DOHH2 (cell line): ENCODE measurements at regions not wholly inside any gene's neighbourhood (a gene's known extent, or its start where the extent isn't known, plus 50 kb on each side); places are given as distances from the start of the nearest gene placed in this dataset.
"Not testable (repeated sequence)": the region's sequence is repeated elsewhere in the genome, so short reads cannot be mapped to it uniquely, and the experiment has no call there.

Source experiments
- H3F3A ChIP-seq: fragments of 200-600 bp; sonication (generic), shearing (Covaris generic); 2 replicates; pipeline ENCODE4 v1.6.0; 2016; ENCODE audit warnings: antibody characterized with exemption, mild to moderate bottlenecking; ENCODE audit not compliant: control insufficient read depth, insufficient read depth
- H3K27ac ChIP-seq: fragments of 200-600 bp; sonication (generic); 2 replicates; pipeline ENCODE4 v1.5.1; 2014; ENCODE audit warnings: low read depth, mild to moderate bottlenecking, low read length, moderate library complexity
- H3K27me3 ChIP-seq: fragments of 200-600 bp; sonication (generic); 2 replicates; pipeline ENCODE4 v1.6.1; 2014; ENCODE audit warnings: mild to moderate bottlenecking, low read length, mixed read lengths; ENCODE audit not compliant: control insufficient read depth
- H3K36me3 ChIP-seq: fragments of 200-600 bp; sonication (generic); 2 replicates; pipeline ENCODE4 v1.6.1; 2014; ENCODE audit warnings: mild to moderate bottlenecking, low read length, moderate library complexity, mixed read lengths; ENCODE audit not compliant: control insufficient read depth
- H3K4me1 ChIP-seq: fragments of 200-600 bp; sonication (generic); 2 replicates; pipeline ENCODE4 v1.6.1; 2014; ENCODE audit warnings: mild to moderate bottlenecking, low read length, mixed read lengths; ENCODE audit not compliant: control insufficient read depth
- H3K4me2 ChIP-seq: fragments of 200-600 bp; sonication (generic); 2 replicates; pipeline ENCODE4 v1.6.0; 2014; ENCODE audit warnings: mild to moderate bottlenecking, low read length, moderate library complexity
- H3K4me3 ChIP-seq: fragments of 200-600 bp; sonication (generic); 2 replicates; pipeline ENCODE4 v1.5.1; 2014; ENCODE audit warnings: mild to moderate bottlenecking, low read length, mixed read lengths
- H3K79me2 ChIP-seq: fragments of 200-600 bp; sonication (generic); 2 replicates; pipeline ENCODE4 v1.6.1; 2014; ENCODE audit warnings: mild to moderate bottlenecking, low read length, mixed read lengths; ENCODE audit not compliant: control insufficient read depth
- H3K9me2 ChIP-seq: fragments of 200-600 bp; sonication (generic); replicated peaks from 2 replicates; pipeline ENCODE4 v1.6.1; 2014; ENCODE audit warnings: mild to moderate bottlenecking, low read length, mixed read lengths; ENCODE audit not compliant: control insufficient read depth
- H3K9me3 ChIP-seq: fragments of 200-600 bp; sonication (generic); 2 replicates; pipeline ENCODE4 v1.6.1; 2014; ENCODE audit warnings: antibody characterized with exemption, low read length, mixed read lengths; ENCODE audit not compliant: control insufficient read depth, insufficient read depth
- H4K20me1 ChIP-seq: fragments of 200-600 bp; sonication (generic); 2 replicates; pipeline ENCODE4 v1.6.0; 2014; ENCODE audit warnings: low read depth, mild to moderate bottlenecking, antibody characterized with exemption, low read length, moderate library complexity; ENCODE audit not compliant: control insufficient read depth, insufficient read depth
- CTCF ChIP-seq: fragments of 200-600 bp; sonication (generic); IDR thresholded peaks from one replicate; pipeline ENCODE4 v1.5.1; 2014; ENCODE audit warnings: antibody characterized with exemption, mild to moderate bottlenecking, low read depth, low read length; ENCODE audit not compliant: poor library complexity, severe bottlenecking
- EZH2phosphoT487 ChIP-seq: fragments of 200-600 bp; sonication (generic); IDR thresholded peaks from 2 replicates; pipeline ENCODE4 v1.6.1; 2017; ENCODE audit warnings: borderline replicate concordance, mild to moderate bottlenecking, antibody characterized with exemption, low read length, moderate library complexity, mixed read lengths

DNA sequence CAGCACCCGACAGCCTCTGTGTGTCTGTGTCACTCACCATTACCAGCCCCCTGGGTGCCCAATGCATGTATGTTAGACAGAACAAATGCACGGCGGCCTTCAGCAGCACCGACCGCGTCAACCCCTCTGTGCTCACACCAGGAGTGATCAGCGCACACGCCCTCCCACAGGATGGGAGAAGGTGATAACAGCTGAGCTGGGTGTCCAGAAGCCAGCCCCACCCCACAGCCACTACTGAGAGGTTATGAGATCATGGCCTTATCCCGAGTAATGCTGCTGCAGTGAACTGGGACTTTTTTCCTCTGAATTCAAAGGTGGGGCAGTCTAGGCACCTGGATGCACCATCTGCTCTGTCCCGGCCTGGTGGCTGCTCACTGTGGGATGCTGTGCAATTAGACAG is 80.9 kb upstream of the SAMD11 start:
- H3K9me2 ChIP-seq, H3K79me2 ChIP-seq, H4K20me1 ChIP-seq, H3K4me2 ChIP-seq, H3K4me1 ChIP-seq, H3K4me3 ChIP-seq, H3K36me3 ChIP-seq, H3K9me3 ChIP-seq, H3K27me3 ChIP-seq, H3K27ac ChIP-seq, H3F3A ChIP-seq: not testable (repeated sequence)

GRCh38 chr1:843946-844345 is 79.8 kb upstream of the SAMD11 start:
- not testable (repeated sequence) for H3K27ac ChIP-seq, H3K4me2 ChIP-seq, H4K20me1 ChIP-seq, H3F3A ChIP-seq, H3K9me2 ChIP-seq, H3K9me3 ChIP-seq, H3K4me3 ChIP-seq, H3K36me3 ChIP-seq, H3K79me2 ChIP-seq, H3K27me3 ChIP-seq, H3K4me1 ChIP-seq

DNA sequence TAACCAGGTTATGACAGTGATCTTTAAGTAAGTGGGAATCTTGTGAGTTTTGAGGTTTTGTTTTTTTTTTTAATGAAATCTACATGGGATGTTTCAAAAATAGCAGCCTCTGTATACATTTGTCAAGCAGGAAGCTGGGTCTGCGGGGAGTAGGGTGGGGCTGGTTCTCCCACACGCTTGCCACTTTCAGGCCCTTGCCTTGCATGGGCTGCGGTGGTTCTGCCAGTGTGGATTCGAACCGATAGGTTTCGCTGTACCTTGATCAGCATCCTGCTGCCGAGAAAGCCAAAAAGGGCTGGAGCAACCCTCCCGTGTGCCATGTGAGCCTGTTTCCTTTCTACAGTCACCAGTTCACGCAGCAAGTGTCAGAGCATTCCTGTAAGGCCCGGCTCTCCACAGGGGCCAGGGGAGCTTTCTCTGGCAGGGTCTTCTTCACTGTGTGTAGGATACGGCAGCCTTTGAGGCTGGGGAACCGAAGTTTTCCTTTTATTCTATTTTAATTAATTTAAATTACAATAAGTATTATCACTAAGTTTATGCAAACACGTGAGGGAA is 79.2 kb upstream of the SAMD11 start:
- Histone ChIP-seq H3K4me2 (no peak overlapping the region), H3K79me2 (no peaks in the 10 kb centered on the region), H3K9me2 (no peaks in the 10 kb centered on the region), H3K36me3 (no peaks in the 10 kb centered on the region), H3F3A (no peaks in the 10 kb centered on the region), H3K9me3 (no peaks in the 10 kb centered on the region), H3K4me1 (no peaks in the 10 kb centered on the region), H3K27me3 (no peaks in the 10 kb centered on the region), H3K27ac (no peak overlapping the region), H4K20me1 (no peaks in the 10 kb centered on the region), H3K4me3 (no peak overlapping the region)
- no peak for TF ChIP-seq EZH2phosphoT487
- no peak for TF ChIP-seq CTCF

- not testable (repeated sequence) for H3K79me2 ChIP-seq, H3K4me2 ChIP-seq, H4K20me1 ChIP-seq, H3K4me1 ChIP-seq, H3K27ac ChIP-seq, H3K4me3 ChIP-seq, H3F3A ChIP-seq, H3K9me2 ChIP-seq, H3K9me3 ChIP-seq, H3K27me3 ChIP-seq, H3K36me3 ChIP-seq
Measured at GRCh38 chr1:845641-846040, 78.1 kb upstream of the SAMD11 start.

GRCh38 chr1:849873-850272 is 73.8 kb upstream of the SAMD11 start:
- H3K36me3 ChIP-seq, H3K4me1 ChIP-seq, H3K27ac ChIP-seq, H4K20me1 ChIP-seq, H3K4me2 ChIP-seq, H3K4me3 ChIP-seq, H3K9me3 ChIP-seq, H3K79me2 ChIP-seq, H3F3A ChIP-seq, H3K27me3 ChIP-seq, H3K9me2 ChIP-seq: not testable (repeated sequence)

DNA sequence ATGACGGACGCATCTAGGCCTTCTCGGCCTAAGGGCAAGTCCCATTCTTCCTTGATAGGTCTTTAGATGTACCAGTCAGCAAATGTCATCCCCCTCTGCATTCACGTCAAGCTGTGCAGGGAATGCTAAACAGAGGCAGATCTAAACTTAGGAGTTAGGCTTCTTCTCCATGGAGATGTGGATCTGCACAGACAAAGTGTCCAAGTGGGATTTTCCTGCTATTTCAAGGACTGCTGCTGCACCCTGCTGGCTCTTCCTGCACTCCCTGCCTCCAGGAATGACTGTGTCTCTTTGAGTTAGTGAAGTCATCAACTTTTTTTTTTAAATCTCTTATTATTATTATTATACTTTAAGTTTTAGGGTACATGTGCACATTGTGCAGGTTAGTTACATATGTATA is 73.4 kb upstream of the SAMD11 start:
- not testable (repeated sequence) for H3K9me3 ChIP-seq, H3K4me2 ChIP-seq, H3K36me3 ChIP-seq, H3K27ac ChIP-seq, H3F3A ChIP-seq, H3K4me1 ChIP-seq, H4K20me1 ChIP-seq, H3K79me2 ChIP-seq, H3K4me3 ChIP-seq, H3K27me3 ChIP-seq, H3K9me2 ChIP-seq

DNA sequence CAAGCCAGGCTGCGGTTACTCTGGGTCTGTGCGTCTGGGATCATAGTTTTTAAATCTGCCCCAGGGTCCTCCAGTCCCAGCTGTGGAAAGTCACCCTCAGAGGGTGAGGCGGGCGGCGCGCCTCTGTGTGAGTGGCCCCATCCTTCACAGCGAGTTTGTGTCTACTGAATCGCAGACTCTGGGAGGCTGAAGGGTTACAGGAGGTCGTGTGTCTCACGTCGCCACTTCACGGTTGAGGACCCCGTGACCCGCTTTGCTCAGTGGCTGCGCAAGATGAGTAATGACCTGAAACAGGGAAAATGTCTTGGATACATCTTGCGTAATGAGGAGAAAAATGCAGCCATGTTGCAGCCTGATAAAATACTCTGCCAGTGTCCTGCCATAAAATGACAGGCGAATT is 72.3 kb upstream of the SAMD11 start:
- not testable (repeated sequence) for H4K20me1 ChIP-seq, H3K9me2 ChIP-seq, H3K36me3 ChIP-seq, H3K27ac ChIP-seq, H3K9me3 ChIP-seq, H3K27me3 ChIP-seq, H3K4me2 ChIP-seq, H3K79me2 ChIP-seq, H3K4me3 ChIP-seq, H3K4me1 ChIP-seq, H3F3A ChIP-seq

- not testable (repeated sequence) for H3K9me3 ChIP-seq, H3K27ac ChIP-seq, H3K9me2 ChIP-seq, H3K36me3 ChIP-seq, H3K4me2 ChIP-seq, H3F3A ChIP-seq, H3K79me2 ChIP-seq, H3K27me3 ChIP-seq, H4K20me1 ChIP-seq, H3K4me3 ChIP-seq, H3K4me1 ChIP-seq
Measured at GRCh38 chr1:851841-852240, 71.9 kb upstream of the SAMD11 start.
